Suprapubic skin (tissue), 4 donors: ENCODE measurements at regions not wholly inside any gene's neighbourhood (a gene's known extent, or its start where the extent isn't known, plus 50 kb on each side); places are given as distances from the start of the nearest gene placed in this dataset.
"Not testable (repeated sequence)": the region's sequence is repeated elsewhere in the genome, so short reads cannot be mapped to it uniquely, and the experiment has no call there.

Experiments
- DNase-seq, 2 donors: peaks; one replicate each; pipeline ENCODE4 v3.0.0-alpha.2; 2019; ENCODE audit warnings: low spot score in 2 of 2
- H3K27ac ChIP-seq: fragments of 200-600 bp; sonication (generic); one replicate; pipeline ENCODE4 v1.5.1; 2019
- H3K27me3 ChIP-seq: fragments of 200-600 bp; sonication (generic); one replicate; pipeline ENCODE4 v1.5.1; 2019
- H3K36me3 ChIP-seq: fragments of 200-600 bp; sonication (generic); one replicate; pipeline ENCODE4 v1.5.1; 2019
- H3K4me1 ChIP-seq: fragments of 200-600 bp; sonication (generic); one replicate; pipeline ENCODE4 v1.5.1; 2019
- H3K4me3 ChIP-seq: fragments of 200-600 bp; sonication (generic); one replicate; pipeline ENCODE4 v1.5.1; 2019; ENCODE audit warnings: mild to moderate bottlenecking
- H3K9me3 ChIP-seq: fragments of 200-600 bp; sonication (generic); one replicate; pipeline ENCODE4 v1.5.1; 2019
- EP300 ChIP-seq: sonication (generic); formaldehyde crosslinking; IDR thresholded peaks from one replicate; pipeline ENCODE4 v1.6.1; 2017; ENCODE audit warnings: antibody characterized with exemption
- POLR2A ChIP-seq, 2 donors: fragments of 450-650 bp; IDR thresholded peaks; one replicate each; pipeline ENCODE4 v1.6.1; 2017; ENCODE audit warnings: antibody characterized with exemption in 2 of 2, mild to moderate bottlenecking in 2 of 2, moderate library complexity in 2 of 2
- POLR2AphosphoS5 ChIP-seq, 3 donors: sonication (generic); formaldehyde crosslinking; IDR thresholded peaks; one replicate each; pipeline ENCODE4 v1.6.1; 2017; ENCODE audit warnings: antibody characterized with exemption in 3 of 3
- WGBS: methylation state at CpG from one replicate; pipeline ENCODE4 v1.1.5; 2018; 5-methylcytosine and 5-hydroxymethylcytosine counted together
- TF ChIP-seq, protein P1 (sequence below), 2 donors: fragments of 200-600 bp in 1 of 2; fragments of 450-650 bp in 1 of 2; sonication (generic) in 1 of 2; IDR thresholded peaks; one replicate each; pipeline ENCODE4 v1.5.1; 2016 to 2019; ENCODE audit warnings: antibody characterized with exemption in 2 of 2, mild to moderate bottlenecking in 1 of 2, moderate library complexity in 1 of 2

DNA sequence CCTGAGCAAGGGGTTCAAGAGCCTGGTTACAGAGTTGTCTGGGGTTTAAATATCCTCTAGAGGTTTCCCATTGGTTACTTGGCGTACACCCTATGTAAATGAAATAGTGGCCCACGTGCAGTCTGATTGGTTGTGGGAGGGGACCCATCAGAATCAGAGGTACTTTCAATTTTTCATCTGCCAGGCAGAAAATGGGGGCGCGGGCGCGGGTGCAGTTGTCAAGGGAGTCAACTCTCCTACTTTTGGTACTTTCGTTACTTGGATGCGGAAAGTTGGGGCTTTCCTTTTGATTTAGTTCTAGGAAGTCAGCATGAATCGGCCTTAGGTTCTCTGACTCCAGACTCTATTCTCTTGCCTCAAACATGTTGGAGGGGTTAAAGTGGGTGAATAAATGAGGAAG is 83.2 kb downstream of the DNAJB9 start:
- Histone ChIP-seq H3K27ac (no peak overlapping the region), H3K27me3 (no peaks in the 10 kb centered on the region), H3K4me3 (no peak overlapping the region), H3K9me3 (no peaks in the 10 kb centered on the region), H3K4me1 (no peaks in the 10 kb centered on the region), H3K36me3 (no peaks in the 10 kb centered on the region)
- TF ChIP-seq EP300: no peak
- DNase-seq: no peak
- WGBS: 92% methylated on average over 9 of the region's 9 CpGs

DNA sequence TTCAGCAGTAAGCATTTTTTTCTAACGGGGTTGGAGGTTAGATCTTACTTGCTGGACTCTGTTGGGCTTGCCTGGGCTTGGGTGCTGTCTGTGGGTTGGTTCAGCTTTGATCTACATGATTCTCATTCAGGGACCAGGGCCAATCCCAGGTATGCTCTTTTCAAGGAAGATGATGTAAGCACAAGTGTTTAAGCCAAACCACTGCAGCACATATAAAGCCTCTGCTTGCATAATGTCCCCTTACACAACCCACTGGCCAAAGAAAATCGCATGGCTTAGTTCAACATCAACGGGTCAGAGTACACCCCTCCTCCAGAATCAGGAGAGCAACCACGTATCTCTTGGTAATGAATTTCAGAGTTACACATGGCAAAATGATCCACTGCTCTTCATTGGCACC is 83.9 kb downstream of the DNAJB9 start:
- TF ChIP-seq POLR2A (IDR thresholded peaks at IDR 0.05) (no peak), EP300 (no peak), POLR2AphosphoS5 (IDR thresholded peaks at IDR 0.05) (no peak)
- TF ChIP-seq, protein P1, sequence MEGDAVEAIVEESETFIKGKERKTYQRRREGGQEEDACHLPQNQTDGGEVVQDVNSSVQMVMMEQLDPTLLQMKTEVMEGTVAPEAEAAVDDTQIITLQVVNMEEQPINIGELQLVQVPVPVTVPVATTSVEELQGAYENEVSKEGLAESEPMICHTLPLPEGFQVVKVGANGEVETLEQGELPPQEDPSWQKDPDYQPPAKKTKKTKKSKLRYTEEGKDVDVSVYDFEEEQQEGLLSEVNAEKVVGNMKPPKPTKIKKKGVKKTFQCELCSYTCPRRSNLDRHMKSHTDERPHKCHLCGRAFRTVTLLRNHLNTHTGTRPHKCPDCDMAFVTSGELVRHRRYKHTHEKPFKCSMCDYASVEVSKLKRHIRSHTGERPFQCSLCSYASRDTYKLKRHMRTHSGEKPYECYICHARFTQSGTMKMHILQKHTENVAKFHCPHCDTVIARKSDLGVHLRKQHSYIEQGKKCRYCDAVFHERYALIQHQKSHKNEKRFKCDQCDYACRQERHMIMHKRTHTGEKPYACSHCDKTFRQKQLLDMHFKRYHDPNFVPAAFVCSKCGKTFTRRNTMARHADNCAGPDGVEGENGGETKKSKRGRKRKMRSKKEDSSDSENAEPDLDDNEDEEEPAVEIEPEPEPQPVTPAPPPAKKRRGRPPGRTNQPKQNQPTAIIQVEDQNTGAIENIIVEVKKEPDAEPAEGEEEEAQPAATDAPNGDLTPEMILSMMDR (IDR thresholded peaks at IDR 0.05): no peak
- H3K27me3 ChIP-seq: no peaks in the 10 kb centered on the region
- no peak for DNase-seq
- no peak overlapping the region for H3K4me3 ChIP-seq
- no peaks in the 10 kb centered on the region for H3K9me3 ChIP-seq
- H3K27ac ChIP-seq: no peak overlapping the region
- no peaks in the 10 kb centered on the region for H3K4me1 ChIP-seq
- no peaks in the 10 kb centered on the region for H3K36me3 ChIP-seq
- WGBS: 63% methylated on average over 4 of the region's 4 CpGs

DNA sequence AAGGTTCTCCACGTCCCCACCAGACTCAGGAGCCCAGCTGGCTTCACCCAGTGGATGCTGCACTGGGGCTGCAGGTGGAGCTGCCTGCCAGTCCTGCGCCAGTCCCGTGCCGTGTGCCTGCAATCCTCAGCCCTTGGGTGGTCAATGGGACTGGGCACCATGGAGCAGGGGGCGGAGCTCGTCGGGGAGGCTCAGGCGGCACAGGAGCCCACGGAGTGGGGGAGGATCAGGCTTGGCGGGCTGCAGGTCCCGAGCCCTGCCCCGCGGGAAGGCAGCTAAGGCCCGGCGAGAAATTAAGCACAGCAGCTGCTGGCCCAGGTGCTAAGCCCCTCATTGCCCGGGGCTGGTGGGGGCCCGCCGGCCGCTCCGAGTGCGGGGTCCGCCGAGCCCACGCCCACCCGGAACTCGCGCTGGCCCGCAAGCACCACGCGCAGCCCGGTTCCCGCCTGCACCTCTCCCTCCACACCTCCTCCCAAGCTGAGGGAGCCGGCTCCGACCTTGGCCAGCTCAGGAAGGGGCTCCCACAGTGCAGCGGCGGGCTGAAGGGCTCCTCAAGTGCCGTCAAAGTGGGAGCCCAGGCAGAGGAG is 87.6 kb downstream of the DNAJB9 start:
- H3K27me3 ChIP-seq, H3K4me3 ChIP-seq, H3K9me3 ChIP-seq, H3K4me1 ChIP-seq, DNase-seq, H3K27ac ChIP-seq, H3K36me3 ChIP-seq: not testable (repeated sequence)
- WGBS: 95% methylated on average over 13 of the region's 37 CpGs

DNA sequence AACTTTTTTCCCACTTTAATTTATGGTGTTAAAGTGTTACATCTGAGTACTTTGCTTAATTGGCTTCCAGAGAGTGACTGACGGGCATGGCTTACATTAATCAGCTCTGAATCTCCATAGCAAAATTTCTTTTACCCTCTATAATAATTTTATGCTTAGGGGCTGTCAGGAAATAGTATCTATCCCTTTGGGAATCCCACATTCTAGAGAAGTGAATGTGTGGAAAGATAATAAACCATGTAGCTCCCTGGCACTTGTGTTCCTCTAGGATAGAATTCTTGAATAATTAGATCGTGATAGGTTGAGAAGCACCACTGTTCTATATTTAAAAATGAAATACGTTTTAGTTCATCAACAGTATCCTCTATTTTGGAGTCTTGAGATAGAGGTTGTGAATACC is 89.6 kb downstream of the DNAJB9 start:
- Histone ChIP-seq H3K9me3 (no peaks in the 10 kb centered on the region), H3K4me1 (no peaks in the 10 kb centered on the region), H3K36me3 (no peaks in the 10 kb centered on the region), H3K27ac (no peak overlapping the region), H3K4me3 (no peak overlapping the region), H3K27me3 (no peaks in the 10 kb centered on the region)
- TF ChIP-seq, protein P1 (IDR thresholded peaks at IDR 0.05): no peak
- no peak for TF ChIP-seq POLR2AphosphoS5 (IDR thresholded peaks at IDR 0.05)
- TF ChIP-seq POLR2A (IDR thresholded peaks at IDR 0.05): no peak
- TF ChIP-seq EP300: no peak
- 50% methylated on average over 3 of the region's 3 CpGs for WGBS
- DNase-seq: no peak

DNA sequence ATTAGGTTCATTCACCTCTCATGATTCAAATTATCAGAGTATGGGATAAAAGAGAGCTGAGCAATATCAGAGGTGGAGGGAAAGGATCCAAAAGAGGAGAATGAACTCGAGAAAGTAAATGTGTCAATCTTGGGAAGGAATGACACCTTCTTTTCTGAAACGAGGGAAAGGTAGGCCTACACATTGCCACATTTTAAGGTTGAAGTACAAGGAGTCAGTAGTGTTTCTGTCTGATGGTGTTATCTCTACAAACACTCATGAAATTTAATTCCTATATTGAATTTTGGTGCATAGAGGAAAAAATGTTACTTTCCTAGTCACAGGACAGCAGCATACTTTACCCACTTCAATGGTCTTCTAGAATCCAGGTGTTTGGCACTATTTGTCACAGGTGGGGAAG is 90.2 kb downstream of the DNAJB9 start:
- H3K9me3 ChIP-seq: peaks cover 1% of the 10 kb centered on the region
- H3K27me3 ChIP-seq: no peaks in the 10 kb centered on the region
- DNase-seq: no peak
- no peak overlapping the region for H3K27ac ChIP-seq
- H3K4me3 ChIP-seq: no peak overlapping the region
- TF ChIP-seq, protein P1 (IDR thresholded peaks at IDR 0.05): no peak
- TF ChIP-seq POLR2AphosphoS5 (IDR thresholded peaks at IDR 0.05): no peak
- TF ChIP-seq EP300: no peak
- no peak for TF ChIP-seq POLR2A (IDR thresholded peaks at IDR 0.05)
- 46% methylated on average over 2 of the region's 2 CpGs for WGBS
- H3K36me3 ChIP-seq: no peaks in the 10 kb centered on the region
- H3K4me1 ChIP-seq: no peaks in the 10 kb centered on the region

DNA sequence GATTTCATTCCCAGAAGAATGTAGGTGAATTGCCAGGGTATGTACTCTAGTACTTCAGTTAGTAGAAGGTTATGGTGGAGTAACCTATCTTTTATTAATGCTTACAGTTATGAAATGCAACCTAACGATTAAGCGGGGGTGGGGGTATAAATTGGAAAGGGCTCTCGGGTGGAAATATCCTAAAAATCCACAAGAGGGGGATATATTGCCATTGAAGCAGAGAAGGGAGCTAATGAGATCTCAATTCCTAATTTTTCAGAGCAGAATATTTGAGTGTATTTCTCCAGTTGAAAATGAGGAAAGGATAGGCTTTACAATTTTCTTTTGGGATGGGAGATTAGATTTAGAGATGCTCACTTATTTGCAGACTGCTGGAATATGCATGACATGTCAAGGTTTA is 90.8 kb downstream of the DNAJB9 start:
- WGBS: 60% methylated on average over 3 of the region's 3 CpGs
- no peak overlapping the region for H3K4me3 ChIP-seq
- TF ChIP-seq POLR2A (IDR thresholded peaks at IDR 0.05) (no peak), POLR2AphosphoS5 (IDR thresholded peaks at IDR 0.05) (no peak), EP300 (no peak)
- TF ChIP-seq, protein P1 (IDR thresholded peaks at IDR 0.05): no peak
- no peaks in the 10 kb centered on the region for H3K4me1 ChIP-seq
- no peaks in the 10 kb centered on the region for H3K27me3 ChIP-seq
- no peak for DNase-seq
- no peak overlapping the region for H3K27ac ChIP-seq
- no peaks in the 10 kb centered on the region for H3K36me3 ChIP-seq
- peaks cover 3% of the 10 kb centered on the region for H3K9me3 ChIP-seq
